ENCODE measurements at regions not wholly inside any gene's neighbourhood (a gene's known extent, or its start where the extent isn't known, plus 50 kb on each side); places are given as distances from the start of the nearest gene placed in this dataset.

DNA sequence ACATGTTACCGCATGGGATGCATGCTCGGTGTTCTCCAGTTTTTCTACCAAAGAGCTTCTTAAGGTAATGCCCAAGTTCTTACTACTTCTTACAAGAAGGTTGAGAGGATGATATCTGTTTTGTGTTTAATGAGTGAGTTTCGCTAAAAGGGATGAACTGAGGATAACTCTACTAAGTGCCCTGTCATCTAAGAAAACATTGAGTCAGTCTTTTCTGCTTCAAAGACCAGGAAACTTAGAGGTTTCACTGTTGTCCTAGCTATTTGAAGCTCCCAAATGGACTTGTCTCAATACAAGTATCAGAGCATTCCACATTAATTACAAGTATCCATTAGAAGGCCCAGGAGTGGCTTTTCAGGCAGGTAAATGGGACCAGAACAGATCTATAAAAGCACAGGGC lies 296.2 kb downstream of the KBTBD8 start:
- intact Hi-C loops (cut with DNase I; ENCODE audit: low total_unique reads): no loop called here
- no peak overlapping the region for H3K4me3 ChIP-seq (ENCODE audit: low read depth, poor library complexity, severe bottlenecking)
- DNase-seq (ENCODE audit: low spot score in 2 of 2): no peak
- no peak for TF ChIP-seq POLR2A (IDR thresholded peaks at IDR 0.05)
- TF ChIP-seq, protein P1, sequence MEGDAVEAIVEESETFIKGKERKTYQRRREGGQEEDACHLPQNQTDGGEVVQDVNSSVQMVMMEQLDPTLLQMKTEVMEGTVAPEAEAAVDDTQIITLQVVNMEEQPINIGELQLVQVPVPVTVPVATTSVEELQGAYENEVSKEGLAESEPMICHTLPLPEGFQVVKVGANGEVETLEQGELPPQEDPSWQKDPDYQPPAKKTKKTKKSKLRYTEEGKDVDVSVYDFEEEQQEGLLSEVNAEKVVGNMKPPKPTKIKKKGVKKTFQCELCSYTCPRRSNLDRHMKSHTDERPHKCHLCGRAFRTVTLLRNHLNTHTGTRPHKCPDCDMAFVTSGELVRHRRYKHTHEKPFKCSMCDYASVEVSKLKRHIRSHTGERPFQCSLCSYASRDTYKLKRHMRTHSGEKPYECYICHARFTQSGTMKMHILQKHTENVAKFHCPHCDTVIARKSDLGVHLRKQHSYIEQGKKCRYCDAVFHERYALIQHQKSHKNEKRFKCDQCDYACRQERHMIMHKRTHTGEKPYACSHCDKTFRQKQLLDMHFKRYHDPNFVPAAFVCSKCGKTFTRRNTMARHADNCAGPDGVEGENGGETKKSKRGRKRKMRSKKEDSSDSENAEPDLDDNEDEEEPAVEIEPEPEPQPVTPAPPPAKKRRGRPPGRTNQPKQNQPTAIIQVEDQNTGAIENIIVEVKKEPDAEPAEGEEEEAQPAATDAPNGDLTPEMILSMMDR (IDR thresholded peaks at IDR 0.05): no peak
- WGBS, 2 donors: 90 to 92% methylated on average over 3 of the region's 3 CpGs

DNA sequence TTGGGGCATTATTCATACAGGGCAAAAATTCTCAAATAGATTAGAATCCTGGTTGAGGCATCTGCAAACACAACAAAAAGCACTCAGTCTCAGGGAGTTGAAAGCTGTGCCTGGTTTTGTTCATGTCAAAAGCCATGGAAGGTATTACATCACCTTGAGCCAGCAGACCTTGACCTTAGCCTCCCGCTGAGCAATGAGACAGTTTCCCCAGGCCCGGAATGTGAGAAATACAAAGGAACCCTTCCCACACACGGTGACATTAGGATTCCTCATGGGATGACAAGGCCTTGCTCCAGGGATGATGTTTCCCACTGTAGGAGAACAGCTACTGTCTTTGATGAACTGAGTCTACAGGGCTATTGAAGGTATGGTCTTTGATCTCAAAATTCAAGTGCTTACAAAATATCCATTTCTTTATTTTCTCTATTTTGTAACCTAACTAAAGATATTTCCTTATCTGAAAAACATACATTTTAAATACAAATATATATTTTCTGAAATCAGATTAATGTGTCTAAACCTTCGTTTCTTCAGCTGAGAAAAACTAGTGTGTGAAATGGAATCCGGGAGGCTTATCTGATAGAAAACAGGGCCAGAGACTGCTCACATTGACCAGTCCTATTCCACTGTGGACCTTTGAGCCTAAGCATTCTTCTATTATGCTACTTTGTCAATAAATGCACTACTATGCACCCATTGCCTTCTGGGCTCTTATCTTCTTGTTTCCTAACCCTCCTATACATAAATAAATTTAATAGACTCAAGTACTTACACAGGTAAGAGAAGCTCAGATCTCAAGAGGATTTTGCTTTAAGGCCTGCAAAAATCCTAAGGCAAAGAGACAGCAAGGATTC lies 298.2 kb downstream of the KBTBD8 start:
- WGBS, 2 donors: 74 to 75% methylated on average over 5 of the region's 5 CpGs
- no peak overlapping the region for H3K4me3 ChIP-seq (ENCODE audit: low read depth, poor library complexity, severe bottlenecking)
- DNase-seq (ENCODE audit: low spot score in 2 of 2): no peak
- intact Hi-C loops (cut with DNase I; ENCODE audit: low total_unique reads): no loop called here
- TF ChIP-seq, protein P1 (IDR thresholded peaks at IDR 0.05): peak in 1 of 3 donors; percentile 16
- TF ChIP-seq POLR2A (IDR thresholded peaks at IDR 0.05): no peak

DNA sequence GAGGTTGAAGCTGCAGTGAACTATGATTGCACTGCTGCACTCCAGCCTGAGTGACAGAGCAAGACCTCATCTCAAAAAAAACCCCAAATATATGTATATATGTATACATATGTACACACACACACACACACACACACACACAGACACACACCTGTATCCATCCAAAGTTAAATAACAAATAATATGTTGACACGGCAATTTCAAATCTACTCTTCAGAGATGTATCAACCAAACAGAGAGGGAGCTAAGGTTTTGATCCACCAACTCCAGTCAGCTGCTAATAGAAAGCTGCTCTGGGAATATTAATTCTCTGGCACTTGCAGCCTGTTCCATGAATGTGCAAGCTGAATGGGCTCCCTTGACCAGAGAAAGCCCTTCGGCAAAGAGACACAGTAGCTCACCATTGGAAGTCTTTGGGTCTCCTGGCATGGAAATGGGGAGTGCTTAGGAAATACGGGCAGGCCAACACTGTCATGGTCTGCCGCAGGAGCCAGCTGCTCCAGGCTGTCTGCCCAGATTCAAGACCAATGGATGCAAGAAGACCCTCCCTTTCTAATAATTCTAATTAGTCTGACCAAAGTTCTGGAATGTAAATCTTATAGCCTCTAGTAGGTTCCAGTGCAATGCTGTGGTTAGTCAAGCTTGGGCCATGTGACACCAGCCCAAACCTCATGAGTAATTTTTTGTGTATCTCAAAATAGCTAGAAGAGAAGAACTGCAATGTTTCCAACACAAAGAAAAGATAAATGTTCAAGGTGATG lies 299.8 kb downstream of the KBTBD8 start:
- H3K4me3 ChIP-seq (ENCODE audit: low read depth, poor library complexity, severe bottlenecking): no peak overlapping the region
- no peak for DNase-seq (ENCODE audit: low spot score in 2 of 2)
- no peak for TF ChIP-seq POLR2A (IDR thresholded peaks at IDR 0.05)
- TF ChIP-seq, protein P1 (IDR thresholded peaks at IDR 0.05): no peak
- intact Hi-C loops (cut with DNase I; ENCODE audit: low total_unique reads): no loop called here
- WGBS, 2 donors: 88 to 94% methylated on average over 4 of the region's 4 CpGs

DNA sequence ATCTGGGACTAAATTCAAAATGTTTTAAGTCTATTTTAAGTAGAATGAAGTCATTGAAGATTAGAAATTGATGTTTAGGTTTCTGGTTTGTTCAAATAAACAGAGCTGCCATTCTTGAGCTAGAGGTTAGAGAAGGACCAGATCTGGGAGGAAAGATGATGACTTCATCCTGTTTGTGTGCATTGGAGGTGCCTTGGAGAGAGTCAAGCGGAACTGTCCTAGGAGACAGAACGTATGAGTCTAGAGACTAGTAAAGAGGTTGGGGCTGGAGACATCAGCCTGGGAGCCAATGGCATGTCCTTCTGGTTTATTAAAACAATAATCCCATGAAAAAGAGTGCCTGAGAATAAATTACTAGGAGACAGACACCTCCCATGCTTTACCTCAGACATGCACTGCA lies 303.4 kb downstream of the KBTBD8 start:
- WGBS, 2 donors: 75 to 87% methylated on average over 2 of the region's 2 CpGs
- no peak overlapping the region for H3K4me3 ChIP-seq (ENCODE audit: low read depth, poor library complexity, severe bottlenecking)
- intact Hi-C loops (cut with DNase I; ENCODE audit: low total_unique reads): no loop called here
- DNase-seq (ENCODE audit: low spot score in 2 of 2): no peak
- no peak for TF ChIP-seq POLR2A (IDR thresholded peaks at IDR 0.05)
- TF ChIP-seq, protein P1 (IDR thresholded peaks at IDR 0.05): no peak

DNA sequence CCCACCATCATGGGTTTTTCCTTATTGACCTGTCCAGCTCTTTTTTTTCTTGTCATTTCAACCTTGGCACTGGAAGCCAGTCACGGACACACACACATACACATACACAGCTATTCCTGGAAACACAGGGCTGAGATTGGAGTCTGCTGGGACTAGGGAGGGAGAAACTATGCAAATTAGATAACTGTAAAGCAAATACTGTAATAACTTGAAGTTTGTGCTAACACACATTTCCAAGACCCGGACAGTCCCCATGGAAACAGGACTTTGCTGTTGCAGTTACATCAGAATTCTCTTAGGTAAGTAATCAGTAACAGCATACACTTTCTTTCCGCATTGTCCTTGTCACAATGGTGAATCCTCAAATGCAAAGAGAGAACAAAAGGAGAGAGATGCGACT lies 304.4 kb downstream of the KBTBD8 start:
- no peak for DNase-seq (ENCODE audit: low spot score in 2 of 2)
- 84 to 85% methylated on average over 4 of the region's 4 CpGs for WGBS, 2 donors
- intact Hi-C loops (cut with DNase I; ENCODE audit: low total_unique reads): no loop called here

More for the DNA sequence above, 304.4 kb downstream of the KBTBD8 start:
- no peak for TF ChIP-seq POLR2A (IDR thresholded peaks at IDR 0.05)
- TF ChIP-seq, protein P1 (IDR thresholded peaks at IDR 0.05): no peak
- H3K4me3 ChIP-seq (ENCODE audit: low read depth, poor library complexity, severe bottlenecking): no peak overlapping the region

Data from lower leg skin (tissue), 4 donors.